Neural progenitor cell (in vitro differentiated cells): ENCODE measurements at regions not wholly inside any gene's neighbourhood (a gene's known extent, or its start where the extent isn't known, plus 50 kb on each side); places are given as distances from the start of the nearest gene placed in this dataset.

Source experiments
- CTCF ChIP-seq: fragments of 200-600 bp; sonication (generic); IDR thresholded peaks from 2 replicates; pipeline ENCODE4 v1.5.1; 2017; ENCODE audit warnings: antibody characterized with exemption, mild to moderate bottlenecking
- EZH2 ChIP-seq: fragments of 200-600 bp; sonication (generic); IDR thresholded peaks from 2 replicates; pipeline ENCODE4 v1.6.1; 2017; ENCODE audit warnings: antibody characterized with exemption, mild to moderate bottlenecking, moderate library complexity
- EZH2phosphoT487 ChIP-seq: fragments of 200-600 bp; sonication (generic); IDR thresholded peaks from 2 replicates; pipeline ENCODE4 v1.6.1; 2017; ENCODE audit warnings: antibody characterized with exemption

- no peak for TF ChIP-seq EZH2
- TF ChIP-seq CTCF = no peak
- TF ChIP-seq EZH2phosphoT487 = no peak
These were observed 341.6 kb downstream of the FBXO15 start for GRCh38 chr18:73805991-73806390.
